ENCODE measurements at regions not wholly inside any gene's neighbourhood (a gene's known extent, or its start where the extent isn't known, plus 50 kb on each side); places are given as distances from the start of the nearest gene placed in this dataset.

GRCh38 chr7:79531905-79532664 is 78.6 kb upstream of the MAGI2 start:
- TF ChIP-seq, protein P1, sequence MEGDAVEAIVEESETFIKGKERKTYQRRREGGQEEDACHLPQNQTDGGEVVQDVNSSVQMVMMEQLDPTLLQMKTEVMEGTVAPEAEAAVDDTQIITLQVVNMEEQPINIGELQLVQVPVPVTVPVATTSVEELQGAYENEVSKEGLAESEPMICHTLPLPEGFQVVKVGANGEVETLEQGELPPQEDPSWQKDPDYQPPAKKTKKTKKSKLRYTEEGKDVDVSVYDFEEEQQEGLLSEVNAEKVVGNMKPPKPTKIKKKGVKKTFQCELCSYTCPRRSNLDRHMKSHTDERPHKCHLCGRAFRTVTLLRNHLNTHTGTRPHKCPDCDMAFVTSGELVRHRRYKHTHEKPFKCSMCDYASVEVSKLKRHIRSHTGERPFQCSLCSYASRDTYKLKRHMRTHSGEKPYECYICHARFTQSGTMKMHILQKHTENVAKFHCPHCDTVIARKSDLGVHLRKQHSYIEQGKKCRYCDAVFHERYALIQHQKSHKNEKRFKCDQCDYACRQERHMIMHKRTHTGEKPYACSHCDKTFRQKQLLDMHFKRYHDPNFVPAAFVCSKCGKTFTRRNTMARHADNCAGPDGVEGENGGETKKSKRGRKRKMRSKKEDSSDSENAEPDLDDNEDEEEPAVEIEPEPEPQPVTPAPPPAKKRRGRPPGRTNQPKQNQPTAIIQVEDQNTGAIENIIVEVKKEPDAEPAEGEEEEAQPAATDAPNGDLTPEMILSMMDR (IDR thresholded peaks at IDR 0.05; ENCODE audit: low read depth, low read length, missing control alignments): no peak
- DNase-seq (ENCODE audit: low read depth): no peak
- in situ Hi-C loops (cut with HindIII; ENCODE audit: low sequenced_read_pairs): no loop called here
- no peak overlapping the region for H3K4me3 ChIP-seq (ENCODE audit: low read depth, low read length)

DNA sequence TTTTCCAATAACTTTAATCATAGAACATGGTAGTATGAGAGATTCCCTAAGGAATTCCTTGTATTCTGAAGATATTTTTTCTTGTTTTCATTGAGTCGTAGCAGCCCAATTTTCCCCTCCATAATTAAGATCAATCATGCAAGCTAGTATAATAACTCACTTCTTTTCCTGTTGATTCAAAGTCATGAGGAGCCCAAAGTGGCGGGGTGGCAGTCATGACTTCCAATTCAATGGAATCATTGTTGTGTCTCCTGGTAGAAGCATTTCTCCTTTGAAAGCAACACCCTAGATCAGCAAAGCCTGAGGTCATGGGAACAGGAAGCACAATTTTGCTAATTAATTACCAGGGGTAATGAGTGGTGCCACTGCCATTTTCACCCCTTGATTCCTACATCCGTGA is 77.6 kb upstream of the MAGI2 start:
- TF ChIP-seq, protein P1 (IDR thresholded peaks at IDR 0.05; ENCODE audit: low read depth, low read length, missing control alignments): no peak
- H3K4me3 ChIP-seq (ENCODE audit: low read depth, low read length): no peak overlapping the region
- in situ Hi-C loops (cut with HindIII; ENCODE audit: low sequenced_read_pairs): no loop called here
- no peak for DNase-seq (ENCODE audit: low read depth)

DNA sequence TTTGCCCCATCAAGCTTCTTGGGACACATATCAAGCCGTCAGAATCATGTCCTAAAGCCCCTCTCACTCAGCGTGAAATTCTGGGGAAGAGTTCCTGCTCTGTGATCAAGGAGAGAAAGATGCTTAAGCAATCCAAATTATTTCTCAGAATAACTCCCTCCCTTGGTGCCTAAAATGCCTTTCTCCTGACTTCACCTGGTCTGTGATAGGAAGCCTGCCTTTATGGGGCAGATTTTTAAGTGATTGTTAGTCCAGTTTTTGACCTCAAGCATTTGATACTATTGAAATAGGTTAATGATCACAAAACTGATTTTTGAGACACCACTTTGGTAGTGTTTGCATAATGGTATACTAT is 76.4 kb upstream of the MAGI2 start:
- TF ChIP-seq, protein P1 (IDR thresholded peaks at IDR 0.05; ENCODE audit: low read depth, low read length, missing control alignments): no peak
- H3K4me3 ChIP-seq (ENCODE audit: low read depth, low read length): no peak overlapping the region
- DNase-seq (ENCODE audit: low read depth): no peak
- in situ Hi-C loops (cut with HindIII; ENCODE audit: low sequenced_read_pairs): no loop called here

- peak; percentile 1 for DNase-seq (ENCODE audit: low read depth)
- TF ChIP-seq, protein P1 (IDR thresholded peaks at IDR 0.05; ENCODE audit: low read depth, low read length, missing control alignments): no peak
- in situ Hi-C loops (cut with HindIII; ENCODE audit: low sequenced_read_pairs): no loop called here
- H3K4me3 ChIP-seq (ENCODE audit: low read depth, low read length): no peak overlapping the region
Measured at GRCh38 chr7:79529214-79529880, 75.9 kb upstream of the MAGI2 start.

DNA sequence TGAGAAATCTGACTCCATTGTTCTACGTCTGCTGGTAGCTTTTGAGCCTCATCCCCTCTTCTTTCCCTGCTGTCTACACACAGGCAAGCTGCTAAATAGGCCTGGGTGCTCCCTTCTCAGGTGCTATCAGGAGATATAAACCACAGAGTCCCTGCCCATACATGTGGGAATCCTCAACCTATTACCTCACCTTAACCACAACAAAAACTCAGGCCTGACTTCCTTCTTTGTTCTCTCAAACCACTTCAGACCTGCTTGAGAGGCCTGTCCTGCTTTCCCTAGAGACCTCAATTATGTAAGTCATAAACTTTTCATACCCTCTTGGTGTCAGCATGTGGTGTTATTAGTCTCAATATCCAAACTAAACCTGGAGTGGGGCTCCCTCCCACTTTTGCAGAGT is 75.0 kb upstream of the MAGI2 start:
- DNase-seq (ENCODE audit: low read depth): no peak
- TF ChIP-seq, protein P1 (IDR thresholded peaks at IDR 0.05; ENCODE audit: low read depth, low read length, missing control alignments): no peak
- no peak overlapping the region for H3K4me3 ChIP-seq (ENCODE audit: low read depth, low read length)
- in situ Hi-C loops (cut with HindIII; ENCODE audit: low sequenced_read_pairs): no loop called here

DNA sequence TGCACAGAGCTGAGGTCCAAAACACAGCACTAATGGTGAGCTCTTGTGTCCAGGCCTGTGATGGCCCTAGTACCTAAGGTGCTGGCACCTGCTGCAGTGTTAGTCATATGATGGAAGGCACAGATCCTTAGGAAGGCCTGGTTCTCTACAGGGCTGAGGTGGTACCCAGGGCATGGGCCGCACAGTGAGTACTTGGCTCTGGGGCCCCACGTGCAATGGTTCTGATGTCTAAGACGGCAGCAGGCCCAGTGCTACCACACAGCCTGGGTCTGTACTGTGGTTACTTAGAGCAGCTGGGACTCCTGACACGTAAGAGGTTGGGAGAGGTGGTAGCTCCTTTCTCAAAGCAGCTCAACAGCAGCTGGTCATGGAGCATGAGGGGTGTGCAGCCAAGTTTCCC is 70.6 kb upstream of the MAGI2 start:
- H3K4me3 ChIP-seq (ENCODE audit: low read depth, low read length): no peak overlapping the region
- TF ChIP-seq, protein P1 (IDR thresholded peaks at IDR 0.05; ENCODE audit: low read depth, low read length, missing control alignments): no peak
- in situ Hi-C loops (cut with HindIII; ENCODE audit: low sequenced_read_pairs): no loop called here
- DNase-seq (ENCODE audit: low read depth): no peak

All from astrocyte of the cerebellum (primary cell).